Ovary (tissue), 3 donors: ENCODE measurements at regions not wholly inside any gene's neighbourhood (a gene's known extent, or its start where the extent isn't known, plus 50 kb on each side); places are given as distances from the start of the nearest gene placed in this dataset.

Experiments used
- POLR2A ChIP-seq: fragments of 450-650 bp; IDR thresholded peaks from one replicate; pipeline ENCODE4 v1.6.1; 2017; ENCODE audit warnings: antibody characterized with exemption, mild to moderate bottlenecking, moderate library complexity
- TF ChIP-seq, protein P1 (sequence below), 3 donors: fragments of 450-650 bp in 2 of 3; fragments of 200-600 bp in 1 of 3; IDR thresholded peaks; one replicate each; pipeline versions ENCODE4 v1.5.1 to v1.8.0; 2016 to 2022; ENCODE audit warnings: antibody characterized with exemption in 3 of 3, mild to moderate bottlenecking in 1 of 3
- donor health status: DM: no; HTN: no; CAD: no.

DNA sequence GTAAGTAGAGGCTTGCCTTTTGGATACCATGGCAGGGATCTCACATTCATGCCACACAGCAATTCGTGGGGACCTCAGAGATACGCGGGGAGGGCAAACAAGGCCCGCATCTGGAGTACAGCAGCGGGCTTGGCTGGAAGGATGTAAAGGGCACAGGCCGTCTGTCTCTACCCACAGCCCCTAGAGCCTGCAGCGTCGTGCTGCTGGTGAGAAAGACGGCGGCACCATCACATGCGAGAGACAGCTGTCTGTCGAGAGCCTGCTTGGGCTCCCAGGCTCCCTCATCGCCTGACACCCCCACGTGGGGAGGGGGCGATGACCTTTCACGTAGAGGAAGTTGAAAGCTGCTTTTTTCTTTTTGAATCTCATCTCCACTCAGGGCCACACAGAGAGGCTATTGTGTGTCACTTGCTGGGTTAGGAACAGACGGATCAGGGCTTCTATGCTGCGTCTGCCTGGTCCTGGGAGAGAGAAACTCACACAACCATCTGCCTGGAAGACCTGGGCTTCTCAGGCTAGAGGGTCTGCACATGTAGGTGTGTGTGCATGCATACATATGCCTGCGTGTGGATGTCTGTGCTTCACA is 134.6 kb upstream of the PPP1R26 start:
- TF ChIP-seq, protein P1, sequence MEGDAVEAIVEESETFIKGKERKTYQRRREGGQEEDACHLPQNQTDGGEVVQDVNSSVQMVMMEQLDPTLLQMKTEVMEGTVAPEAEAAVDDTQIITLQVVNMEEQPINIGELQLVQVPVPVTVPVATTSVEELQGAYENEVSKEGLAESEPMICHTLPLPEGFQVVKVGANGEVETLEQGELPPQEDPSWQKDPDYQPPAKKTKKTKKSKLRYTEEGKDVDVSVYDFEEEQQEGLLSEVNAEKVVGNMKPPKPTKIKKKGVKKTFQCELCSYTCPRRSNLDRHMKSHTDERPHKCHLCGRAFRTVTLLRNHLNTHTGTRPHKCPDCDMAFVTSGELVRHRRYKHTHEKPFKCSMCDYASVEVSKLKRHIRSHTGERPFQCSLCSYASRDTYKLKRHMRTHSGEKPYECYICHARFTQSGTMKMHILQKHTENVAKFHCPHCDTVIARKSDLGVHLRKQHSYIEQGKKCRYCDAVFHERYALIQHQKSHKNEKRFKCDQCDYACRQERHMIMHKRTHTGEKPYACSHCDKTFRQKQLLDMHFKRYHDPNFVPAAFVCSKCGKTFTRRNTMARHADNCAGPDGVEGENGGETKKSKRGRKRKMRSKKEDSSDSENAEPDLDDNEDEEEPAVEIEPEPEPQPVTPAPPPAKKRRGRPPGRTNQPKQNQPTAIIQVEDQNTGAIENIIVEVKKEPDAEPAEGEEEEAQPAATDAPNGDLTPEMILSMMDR (IDR thresholded peaks at IDR 0.05): no peak
- TF ChIP-seq POLR2A: no peak
